Sigmoid colon (tissue), 6 donors: ENCODE measurements at regions not wholly inside any gene's neighbourhood (a gene's known extent, or its start where the extent isn't known, plus 50 kb on each side); places are given as distances from the start of the nearest gene placed in this dataset.

Experiments used
- DNase-seq: peaks from one replicate; pipeline ENCODE4 v3.0.0-alpha.2; 2019
- H3K27ac ChIP-seq, 4 donors: fragments of 200-600 bp; sonication (generic); one replicate each; pipeline ENCODE4 v1.5.1; 2016 to 2019; ENCODE audit warnings: mild to moderate bottlenecking in 1 of 4
- H3K27me3 ChIP-seq, 3 donors: fragments of 200-600 bp; sonication (generic); one replicate each; pipeline ENCODE4 v1.5.1; 2019; ENCODE audit warnings: mild to moderate bottlenecking in 1 of 3
- H3K36me3 ChIP-seq, 4 donors: fragments of 200-600 bp; sonication (generic); one replicate each; pipeline ENCODE4 v1.5.1; 2016 to 2019
- H3K4me1 ChIP-seq, 4 donors: fragments of 200-600 bp; sonication (generic); one replicate each; pipeline ENCODE4 v1.5.1; 2017 to 2019
- H3K4me3 ChIP-seq, 4 donors: fragments of 200-600 bp; sonication (generic); one replicate each; pipeline ENCODE4 v1.5.1; 2017 to 2019; ENCODE audit warnings: mild to moderate bottlenecking in 2 of 4, moderate library complexity in 1 of 4
- H3K9me3 ChIP-seq, 4 donors: fragments of 200-600 bp in 3 of 4; sonication (generic) in 3 of 4; one replicate each; pipeline versions ENCODE4 v1.5.1 to v1.6.1; 2013 to 2019
- EP300 ChIP-seq, 4 donors: sonication (generic); formaldehyde crosslinking; IDR thresholded peaks; one replicate each; pipeline ENCODE4 v1.6.1; 2017; ENCODE audit warnings: antibody characterized with exemption in 4 of 4
- POLR2A ChIP-seq, 2 donors: fragments of 450-650 bp; IDR thresholded peaks; one replicate each; pipeline ENCODE4 v1.6.1; 2016; ENCODE audit warnings: antibody characterized with exemption in 2 of 2, mild to moderate bottlenecking in 2 of 2, moderate library complexity in 2 of 2
- POLR2AphosphoS5 ChIP-seq, 4 donors: sonication (generic); formaldehyde crosslinking; IDR thresholded peaks; one replicate each; pipeline ENCODE4 v1.6.1; 2017; ENCODE audit warnings: antibody characterized with exemption in 4 of 4
- WGBS, 2 donors: extraction: QIAGEN DNeasy Blood & Tissue Kit; methylation state at CpG; one replicate each; pipeline ENCODE4 v1.1.7; 2013; 5-methylcytosine and 5-hydroxymethylcytosine counted together
- intact Hi-C: fragments of 100-400 bp; cut with DNase I; formaldehyde crosslinking; loops from one replicate; pipeline ENCODE4 v1.15.1; 2023
- TF ChIP-seq, protein P1 (sequence below), 4 experiments: fragments of 450-650 bp in 3 of 4; fragments of 200-600 bp in 1 of 4; IDR thresholded peaks; one replicate each; pipeline ENCODE4 v1.5.1; 2016 to 2019; ENCODE audit warnings: antibody characterized with exemption in 4 of 4, mild to moderate bottlenecking in 3 of 4, moderate library complexity in 2 of 4
- donor health status: healthy with polysubstance abuse.
- donor health status: healthy.

DNA sequence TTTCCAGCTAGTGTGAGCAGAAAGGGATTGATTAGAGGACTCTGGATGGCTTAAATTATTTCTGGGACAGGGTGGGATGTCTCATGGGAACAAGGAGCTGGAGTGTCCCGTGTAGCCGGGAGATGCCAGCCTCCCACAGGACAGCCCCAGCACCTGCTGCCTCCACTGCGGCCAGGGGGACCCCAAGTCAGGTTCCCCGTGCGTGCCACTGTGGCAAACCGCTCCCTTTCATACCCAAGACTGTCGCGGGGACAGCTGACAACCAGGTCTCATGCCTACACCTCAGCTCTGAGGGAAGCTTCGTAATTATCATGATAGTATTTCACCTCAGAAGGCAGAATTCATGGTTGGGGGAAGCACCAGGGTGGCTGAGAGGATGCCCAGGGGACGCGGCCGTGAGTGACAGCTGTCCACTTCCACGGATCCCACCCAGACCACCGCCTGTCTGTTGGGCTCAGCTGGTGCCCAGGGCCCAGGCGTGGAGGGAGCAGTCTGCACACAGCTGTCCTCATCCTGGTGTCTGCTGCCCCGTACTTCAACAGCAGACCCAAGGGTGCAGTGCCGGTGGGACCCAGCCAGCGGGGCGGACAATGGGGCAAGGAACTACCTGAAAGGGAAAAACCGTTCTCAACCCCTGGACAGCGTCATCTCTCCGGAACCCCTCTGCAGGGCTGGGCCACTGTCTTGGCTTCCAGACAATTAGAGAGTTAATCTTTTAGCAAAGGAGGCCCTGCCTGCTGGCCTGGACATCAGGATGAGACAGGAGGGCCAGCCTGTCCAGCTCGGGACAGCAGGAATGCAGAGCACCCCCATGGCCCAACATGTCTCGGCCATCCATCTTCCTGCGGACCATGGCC is 166.9 kb downstream of the OLFM1 start:
- Histone ChIP-seq H3K4me1 (no peaks in the 10 kb centered on the region), H3K27me3 (peaks cover 0 to 18% (median 0%) of the 10 kb centered on the region in 3 donors), H3K27ac (no peak overlapping the region), H3K4me3 (no peak overlapping the region), H3K9me3 (no peaks in the 10 kb centered on the region), H3K36me3 (no peaks in the 10 kb centered on the region)
- TF ChIP-seq POLR2AphosphoS5 (IDR thresholded peaks at IDR 0.05) (no peak), POLR2A (IDR thresholded peaks at IDR 0.05) (no peak), EP300 (IDR thresholded peaks at IDR 0.05) (no peak)
- TF ChIP-seq, protein P1, sequence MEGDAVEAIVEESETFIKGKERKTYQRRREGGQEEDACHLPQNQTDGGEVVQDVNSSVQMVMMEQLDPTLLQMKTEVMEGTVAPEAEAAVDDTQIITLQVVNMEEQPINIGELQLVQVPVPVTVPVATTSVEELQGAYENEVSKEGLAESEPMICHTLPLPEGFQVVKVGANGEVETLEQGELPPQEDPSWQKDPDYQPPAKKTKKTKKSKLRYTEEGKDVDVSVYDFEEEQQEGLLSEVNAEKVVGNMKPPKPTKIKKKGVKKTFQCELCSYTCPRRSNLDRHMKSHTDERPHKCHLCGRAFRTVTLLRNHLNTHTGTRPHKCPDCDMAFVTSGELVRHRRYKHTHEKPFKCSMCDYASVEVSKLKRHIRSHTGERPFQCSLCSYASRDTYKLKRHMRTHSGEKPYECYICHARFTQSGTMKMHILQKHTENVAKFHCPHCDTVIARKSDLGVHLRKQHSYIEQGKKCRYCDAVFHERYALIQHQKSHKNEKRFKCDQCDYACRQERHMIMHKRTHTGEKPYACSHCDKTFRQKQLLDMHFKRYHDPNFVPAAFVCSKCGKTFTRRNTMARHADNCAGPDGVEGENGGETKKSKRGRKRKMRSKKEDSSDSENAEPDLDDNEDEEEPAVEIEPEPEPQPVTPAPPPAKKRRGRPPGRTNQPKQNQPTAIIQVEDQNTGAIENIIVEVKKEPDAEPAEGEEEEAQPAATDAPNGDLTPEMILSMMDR (IDR thresholded peaks at IDR 0.05) = no peak
- 84 to 90% methylated on average over 25 of the region's 25 CpGs for WGBS, 2 donors
- peak; percentile 57 for DNase-seq
- intact Hi-C loops = no loop called here

DNA sequence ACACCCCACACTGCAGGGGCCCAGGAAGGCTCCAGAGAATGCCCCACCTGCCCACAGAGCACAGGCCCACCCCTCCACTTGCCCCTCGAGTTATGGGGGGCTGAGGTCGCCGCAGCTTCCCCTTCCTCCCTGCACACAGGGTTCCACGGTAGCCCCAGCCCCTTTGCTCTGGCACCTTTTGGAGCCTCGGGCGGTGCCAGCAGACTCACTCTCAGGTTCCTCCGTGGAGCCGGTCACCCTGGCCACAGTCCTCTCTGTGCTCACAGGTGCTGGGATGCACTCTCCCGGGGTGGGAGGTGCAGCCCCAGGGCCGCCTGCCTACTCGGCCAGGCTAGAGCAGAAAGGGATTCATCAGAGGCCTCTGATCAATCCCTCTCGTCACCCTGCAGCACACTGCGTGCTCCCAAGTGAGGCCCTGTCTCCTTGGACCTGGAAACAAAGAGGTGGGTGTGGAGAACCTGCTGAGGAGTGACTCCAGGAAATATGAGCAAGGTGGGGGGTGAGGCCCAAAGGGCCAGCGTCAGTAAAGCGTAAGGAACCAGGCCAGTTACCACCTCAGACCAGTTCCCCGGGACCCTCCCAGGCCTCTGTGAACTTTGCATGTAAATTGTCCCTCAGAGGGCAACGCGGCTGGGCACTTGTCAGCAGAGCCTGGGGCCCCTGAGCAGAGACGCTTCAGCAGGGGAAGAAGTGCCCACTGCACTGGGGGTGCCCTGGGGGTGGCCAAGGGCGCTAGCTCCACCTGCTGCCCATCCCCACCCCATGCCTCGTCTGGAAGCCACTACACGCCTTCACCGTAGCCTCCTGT is 167.8 kb downstream of the OLFM1 start:
- Histone ChIP-seq H3K4me1 (no peaks in the 10 kb centered on the region), H3K9me3 (no peaks in the 10 kb centered on the region), H3K36me3 (no peaks in the 10 kb centered on the region), H3K4me3 (no peak overlapping the region), H3K27me3 (peaks cover 0 to 18% (median 0%) of the 10 kb centered on the region in 3 donors), H3K27ac (no peak overlapping the region)
- DNase-seq = peak; percentile 46
- WGBS, 2 donors = 44 to 69% methylated on average over 23 of the region's 23 CpGs
- intact Hi-C loops = no loop called here
- TF ChIP-seq POLR2AphosphoS5 (IDR thresholded peaks at IDR 0.05) (no peak), POLR2A (IDR thresholded peaks at IDR 0.05) (no peak), EP300 (IDR thresholded peaks at IDR 0.05) (no peak)
- TF ChIP-seq, protein P1 (IDR thresholded peaks at IDR 0.05) = no peak

DNA sequence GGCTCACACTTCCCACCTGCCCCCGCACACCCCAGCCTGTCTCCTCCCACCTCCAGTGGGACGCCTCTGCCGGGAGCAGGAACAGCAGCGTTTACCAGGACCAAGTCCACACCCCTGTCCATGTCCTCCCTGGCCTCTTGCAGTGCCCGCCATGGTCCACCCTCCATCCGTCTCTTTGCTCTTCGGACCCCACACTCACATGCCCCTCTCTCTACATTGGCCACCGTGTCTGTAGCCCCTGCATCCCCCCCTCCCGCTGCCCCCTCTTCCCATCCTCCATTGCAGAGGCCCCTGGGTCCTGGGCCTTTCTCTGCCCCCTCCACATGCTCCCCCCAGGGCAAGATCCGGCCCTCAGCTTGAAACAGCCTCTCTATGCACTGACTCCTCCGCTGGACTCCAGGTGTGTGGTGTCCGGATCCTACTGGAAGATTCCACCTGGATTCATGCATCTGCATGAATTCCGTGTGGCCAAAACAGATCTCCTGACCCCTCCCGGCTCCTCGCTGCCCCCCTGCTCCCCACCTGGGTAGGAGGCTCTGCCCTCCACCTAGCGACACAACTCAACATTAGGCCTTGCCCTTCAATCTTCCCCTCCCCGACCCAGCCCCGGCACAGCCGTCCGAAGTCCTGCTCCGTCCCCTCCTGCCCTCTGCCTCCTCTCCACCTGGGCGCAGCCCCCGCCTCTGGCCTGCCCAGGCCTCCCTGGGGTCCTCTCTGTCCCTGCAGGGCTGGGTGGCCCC is 168.5 kb downstream of the OLFM1 start:
- Histone ChIP-seq H3K9me3 (no peaks in the 10 kb centered on the region), H3K4me3 (no peak overlapping the region), H3K27me3 (peaks cover 0 to 19% (median 0%) of the 10 kb centered on the region in 3 donors), H3K4me1 (no peaks in the 10 kb centered on the region), H3K27ac (no peak overlapping the region), H3K36me3 (no peaks in the 10 kb centered on the region)
- intact Hi-C loops = no loop called here
- DNase-seq = peak; percentile 49
- TF ChIP-seq, protein P1 (IDR thresholded peaks at IDR 0.05) = no peak
- TF ChIP-seq POLR2A (IDR thresholded peaks at IDR 0.05) (no peak), POLR2AphosphoS5 (IDR thresholded peaks at IDR 0.05) (no peak), EP300 (IDR thresholded peaks at IDR 0.05) (no peak)
- 59 to 70% methylated on average over 23 of the region's 23 CpGs for WGBS, 2 donors

DNA sequence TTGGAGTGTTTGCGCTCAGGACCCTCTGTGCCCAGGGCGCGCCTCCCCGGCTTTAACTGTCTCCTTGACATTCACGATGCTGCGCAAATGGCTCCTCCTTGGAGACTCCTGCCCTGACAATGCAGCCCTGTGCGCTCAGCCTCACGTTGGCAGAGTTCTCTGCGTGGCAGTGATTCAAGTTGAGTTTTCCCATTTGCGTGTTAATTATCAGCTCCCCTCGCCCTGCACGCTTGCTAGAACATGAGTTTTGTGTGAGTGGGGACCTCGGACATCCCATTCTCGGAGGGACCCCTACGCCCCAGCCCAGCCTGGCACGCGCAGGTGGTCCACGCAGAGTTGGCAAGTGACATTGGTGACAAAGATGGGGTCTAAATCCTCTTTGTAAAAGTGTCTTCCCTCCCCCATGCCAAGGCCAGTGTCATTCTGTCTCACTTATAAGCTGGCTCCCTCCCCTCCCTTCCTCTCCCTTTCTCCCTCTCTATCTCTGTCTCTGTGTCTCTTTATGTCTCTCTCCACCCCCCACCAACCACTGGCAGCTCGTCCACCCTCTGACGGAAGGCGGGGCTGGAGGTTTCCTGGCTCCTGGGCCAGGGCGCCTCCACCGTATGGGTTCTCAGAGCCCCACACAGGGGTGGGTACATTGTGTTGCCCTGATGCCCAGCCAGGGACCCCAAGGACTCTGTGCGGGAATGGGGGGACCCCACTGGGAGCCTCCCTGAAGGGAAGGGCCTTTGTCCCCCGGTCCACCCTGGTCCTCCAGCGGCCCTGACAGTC is 169.3 kb downstream of the OLFM1 start:
- Histone ChIP-seq H3K27me3 (peaks cover 0 to 21% (median 0%) of the 10 kb centered on the region in 3 donors), H3K9me3 (no peaks in the 10 kb centered on the region), H3K4me1 (no peaks in the 10 kb centered on the region), H3K4me3 (no peak overlapping the region), H3K36me3 (no peaks in the 10 kb centered on the region), H3K27ac (no peak overlapping the region)
- 80 to 87% methylated on average over 26 of the region's 26 CpGs for WGBS, 2 donors
- intact Hi-C loops = no loop called here
- peak; percentile 46 for DNase-seq
- no peak for TF ChIP-seq POLR2A (IDR thresholded peaks at IDR 0.05)
- TF ChIP-seq, protein P1 (IDR thresholded peaks at IDR 0.05) = no peak
- no peak for TF ChIP-seq EP300 (IDR thresholded peaks at IDR 0.05)
- no peak for TF ChIP-seq POLR2AphosphoS5 (IDR thresholded peaks at IDR 0.05)
